IPS-18a (cell line): ENCODE measurements at regions not wholly inside any gene's neighbourhood (a gene's known extent, or its start where the extent isn't known, plus 50 kb on each side); places are given as distances from the start of the nearest gene placed in this dataset.

Experiments used
- H3K27ac ChIP-seq: one replicate; pipeline ENCODE4 v1.5.1; 2013; ENCODE audit warnings: low read length
- H3K27me3 ChIP-seq: one replicate; pipeline ENCODE4 v1.6.1; 2013; ENCODE audit warnings: mild to moderate bottlenecking, low read length; ENCODE audit not compliant: control insufficient read depth, insufficient read depth
- H3K36me3 ChIP-seq: one replicate; pipeline ENCODE4 v1.6.1; 2013; ENCODE audit warnings: low read depth, low read length; ENCODE audit not compliant: control insufficient read depth
- H3K4me1 ChIP-seq: one replicate; pipeline ENCODE4 v1.6.1; 2013; ENCODE audit warnings: low read depth, low read length; ENCODE audit not compliant: control insufficient read depth
- H3K4me3 ChIP-seq: one replicate; pipeline ENCODE4 v1.5.1; 2013; ENCODE audit warnings: low read length
- H3K9ac ChIP-seq: one replicate; pipeline ENCODE4 v1.6.1; 2013; ENCODE audit warnings: mild to moderate bottlenecking, low read length, moderate library complexity
- H3K9me3 ChIP-seq: one replicate; pipeline ENCODE4 v1.6.1; 2013; ENCODE audit warnings: low read depth, low read length; ENCODE audit not compliant: control insufficient read depth

- Histone ChIP-seq H3K27ac (no peak overlapping the region), H3K36me3 (no peaks in the 10 kb centered on the region), H3K27me3 (no peaks in the 10 kb centered on the region), H3K4me3 (no peak overlapping the region), H3K9ac (no peak overlapping the region), H3K4me1 (peaks cover 20% of the 10 kb centered on the region), H3K9me3 (no peaks in the 10 kb centered on the region)
Measured at GRCh38 chr7:84549409-84549808, 354.8 kb upstream of the SEMA3A start.

- Histone ChIP-seq H3K4me3 (no peak overlapping the region), H3K9me3 (no peaks in the 10 kb centered on the region), H3K9ac (no peak overlapping the region), H3K4me1 (peaks cover 20% of the 10 kb centered on the region), H3K36me3 (no peaks in the 10 kb centered on the region), H3K27ac (no peak overlapping the region), H3K27me3 (no peaks in the 10 kb centered on the region)
Measured at GRCh38 chr7:84548366-84549365, 354.1 kb upstream of the SEMA3A start.

DNA sequence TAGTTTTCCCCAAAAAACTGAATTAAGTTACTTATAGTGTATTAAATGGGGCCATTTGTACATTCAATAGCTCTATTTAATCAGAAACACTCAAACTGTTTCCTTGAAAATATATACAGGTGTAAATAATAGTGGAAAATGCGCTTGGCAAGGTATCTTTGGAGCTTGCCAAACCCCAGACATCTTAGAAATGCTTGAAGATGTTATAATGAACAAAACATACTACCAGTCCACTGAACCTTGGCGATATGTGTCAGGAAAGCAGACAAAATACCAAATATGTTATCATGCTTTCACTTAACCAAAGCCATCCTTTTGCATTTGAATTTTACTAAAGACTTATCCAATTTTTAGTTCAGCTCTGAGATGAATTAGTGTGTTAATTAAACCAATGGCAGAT, 352.7 kb upstream of the SEMA3A start:
- Histone ChIP-seq H3K36me3 (no peaks in the 10 kb centered on the region), H3K27ac (no peak overlapping the region), H3K4me3 (no peak overlapping the region), H3K9ac (no peak overlapping the region), H3K4me1 (peaks cover 20% of the 10 kb centered on the region), H3K9me3 (no peaks in the 10 kb centered on the region), H3K27me3 (no peaks in the 10 kb centered on the region)

DNA sequence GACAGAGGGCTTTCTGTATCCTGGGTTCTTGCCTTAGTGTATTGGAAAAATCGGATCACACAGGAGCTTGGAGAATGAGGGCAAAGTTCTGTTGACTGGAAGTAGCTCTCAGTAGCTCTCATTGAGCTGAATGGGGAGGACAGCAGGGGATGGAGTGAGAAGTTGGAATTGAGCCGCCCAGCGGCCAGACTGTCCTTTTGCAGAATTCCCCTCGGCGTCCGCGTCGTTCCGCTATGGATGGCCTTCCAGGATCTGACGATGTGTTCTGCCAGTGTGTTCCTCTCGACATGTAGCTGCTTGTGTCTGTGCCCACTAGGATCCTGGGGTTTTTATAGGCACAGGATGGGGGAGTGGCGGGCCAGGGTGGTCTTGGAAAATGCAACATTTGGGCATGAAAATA, 351.8 kb upstream of the SEMA3A start:
- H3K9me3 ChIP-seq, result no peaks in the 10 kb centered on the region
- H3K27ac ChIP-seq, result no peak overlapping the region
- no peak overlapping the region for H3K9ac ChIP-seq
- H3K36me3 ChIP-seq, result no peaks in the 10 kb centered on the region
- H3K4me3 ChIP-seq, result no peak overlapping the region
- peaks cover 20% of the 10 kb centered on the region for H3K4me1 ChIP-seq
- H3K27me3 ChIP-seq, result no peaks in the 10 kb centered on the region

GRCh38 chr7:84538268-84538667, 343.7 kb upstream of the SEMA3A start:
- H3K9me3 ChIP-seq, result no peaks in the 10 kb centered on the region
- H3K9ac ChIP-seq, result no peak overlapping the region
- no peaks in the 10 kb centered on the region for H3K36me3 ChIP-seq
- H3K4me1 ChIP-seq, result no peaks in the 10 kb centered on the region
- no peaks in the 10 kb centered on the region for H3K27me3 ChIP-seq
- no peak overlapping the region for H3K4me3 ChIP-seq
- no peak overlapping the region for H3K27ac ChIP-seq

DNA sequence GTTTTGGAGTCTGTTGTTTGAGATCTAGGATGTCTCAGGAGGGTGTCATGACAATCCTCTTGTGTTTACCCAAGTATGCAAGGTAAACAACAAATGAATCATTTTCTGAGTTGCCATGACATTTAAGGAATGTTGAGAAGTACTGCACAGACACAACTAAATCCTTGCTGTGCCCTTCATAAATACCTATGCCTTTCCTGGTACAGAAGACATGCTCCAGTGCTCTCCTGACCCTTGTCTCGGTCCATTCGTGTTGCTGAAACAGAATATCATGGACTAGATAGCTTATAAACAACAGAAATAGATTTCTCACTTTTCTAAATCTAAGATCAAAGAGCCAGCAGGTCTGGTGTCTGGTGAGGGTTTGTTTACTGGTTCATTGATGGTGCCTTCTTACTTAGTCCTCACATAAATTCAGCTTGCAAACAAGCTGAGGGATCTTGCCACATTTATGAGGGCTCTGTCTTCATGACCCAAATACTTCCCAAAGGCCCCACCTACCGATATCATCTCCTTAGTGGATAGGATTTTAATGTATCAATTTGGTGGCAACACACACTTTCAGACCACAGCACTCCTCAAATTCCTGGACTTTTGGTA, 341.8 kb upstream of the SEMA3A start:
- H3K4me3 ChIP-seq, result no peak overlapping the region
- H3K9ac ChIP-seq, result no peak overlapping the region
- no peak overlapping the region for H3K27ac ChIP-seq
- H3K9me3 ChIP-seq, result no peaks in the 10 kb centered on the region
- no peaks in the 10 kb centered on the region for H3K27me3 ChIP-seq
- no peaks in the 10 kb centered on the region for H3K36me3 ChIP-seq
- peaks cover 7% of the 10 kb centered on the region for H3K4me1 ChIP-seq

GRCh38 chr7:84535580-84536270, 341.1 kb upstream of the SEMA3A start:
- no peaks in the 10 kb centered on the region for H3K36me3 ChIP-seq
- H3K27me3 ChIP-seq, result no peaks in the 10 kb centered on the region
- H3K27ac ChIP-seq, result no peak overlapping the region
- no peaks in the 10 kb centered on the region for H3K9me3 ChIP-seq
- peaks cover 7% of the 10 kb centered on the region for H3K4me1 ChIP-seq
- H3K9ac ChIP-seq, result no peak overlapping the region
- H3K4me3 ChIP-seq, result no peak overlapping the region

DNA sequence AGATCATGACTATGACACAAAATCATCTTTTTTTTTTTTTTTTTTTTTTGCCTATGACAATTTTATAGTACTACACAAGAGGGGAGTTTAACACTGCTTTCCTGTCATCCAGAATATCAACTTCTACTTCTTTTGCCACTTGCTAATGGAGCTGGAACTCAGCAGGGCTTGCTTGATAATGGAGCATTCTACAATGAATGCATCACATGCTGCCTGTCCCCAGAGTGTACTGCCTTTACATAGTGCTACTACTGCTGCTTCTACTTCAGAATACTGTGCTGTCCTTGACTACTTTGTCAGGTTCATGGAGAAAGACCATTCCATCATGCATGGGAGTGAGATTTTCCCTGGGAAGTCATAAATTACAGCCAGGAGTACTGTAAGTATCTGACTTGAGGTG, 338.6 kb upstream of the SEMA3A start:
- Histone ChIP-seq H3K36me3 (no peaks in the 10 kb centered on the region), H3K9ac (no peak overlapping the region), H3K27ac (no peak overlapping the region), H3K9me3 (no peaks in the 10 kb centered on the region), H3K4me3 (no peak overlapping the region), H3K4me1 (peaks cover 11% of the 10 kb centered on the region), H3K27me3 (no peaks in the 10 kb centered on the region)

DNA sequence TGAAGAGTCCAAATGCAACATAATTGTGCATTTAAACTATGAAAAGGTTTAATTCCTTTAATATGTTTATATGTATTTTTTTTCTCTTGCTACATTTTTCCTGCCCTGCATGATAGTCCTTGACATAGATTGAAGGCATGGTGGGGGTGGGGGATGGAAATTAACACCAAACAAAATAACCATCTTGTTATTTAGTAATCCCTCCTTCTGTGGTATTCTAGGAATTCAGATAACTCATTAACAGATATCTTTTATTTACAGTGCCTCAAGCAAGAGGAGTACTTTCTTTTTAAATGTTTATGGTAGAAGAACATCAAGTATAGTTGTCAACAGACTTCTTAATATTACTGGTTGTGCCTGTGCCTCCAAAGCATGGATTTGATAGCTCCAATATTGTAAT, 337.6 kb upstream of the SEMA3A start:
- Histone ChIP-seq H3K9me3 (no peaks in the 10 kb centered on the region), H3K27ac (no peak overlapping the region), H3K9ac (no peak overlapping the region), H3K36me3 (no peaks in the 10 kb centered on the region), H3K4me3 (no peak overlapping the region), H3K4me1 (peaks cover 11% of the 10 kb centered on the region), H3K27me3 (no peaks in the 10 kb centered on the region)

- no peak overlapping the region for H3K27ac ChIP-seq
Measured at GRCh38 chr7:84529480-84530205, 335.1 kb upstream of the SEMA3A start.

More at GRCh38 chr7:84529480-84530205, 335.1 kb upstream of the SEMA3A start:
- Histone ChIP-seq H3K4me1 (peaks cover 11% of the 10 kb centered on the region), H3K4me3 (no peak overlapping the region), H3K9ac (no peak overlapping the region), H3K9me3 (no peaks in the 10 kb centered on the region), H3K27me3 (no peaks in the 10 kb centered on the region), H3K36me3 (no peaks in the 10 kb centered on the region)
